ENCODE measurements at regions not wholly inside any gene's neighbourhood (a gene's known extent, or its start where the extent isn't known, plus 50 kb on each side); places are given as distances from the start of the nearest gene placed in this dataset.

DNA sequence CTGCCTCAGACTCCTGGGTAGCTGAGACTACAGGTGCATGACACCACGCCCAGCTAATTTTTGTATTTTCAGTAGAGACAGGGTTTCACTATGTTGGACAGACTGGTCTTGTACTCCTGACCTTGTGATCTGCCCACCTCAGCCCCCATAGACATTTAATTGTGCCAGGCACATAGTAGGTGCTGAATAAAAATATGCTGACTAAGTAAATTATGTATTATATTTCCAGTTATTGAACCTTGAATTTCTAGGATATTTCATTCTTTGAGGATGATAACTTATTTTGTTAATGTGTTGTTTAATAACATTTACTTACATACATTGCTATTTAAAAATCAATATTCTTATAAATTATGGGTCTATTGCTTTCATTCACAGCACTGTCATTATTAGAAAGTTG lies 190.4 kb upstream of the LRRTM4 start:
- Histone ChIP-seq H3K27me3 (ENCODE audit: control insufficient read depth, insufficient read depth, low read length) (no peaks in the 10 kb centered on the region), H3K4me2 (ENCODE audit: extremely low read depth, insufficient read depth, low read length) (no peak overlapping the region), H3K9me3 (ENCODE audit: control insufficient read depth, insufficient read depth, low read depth, low read length) (no peaks in the 10 kb centered on the region), H4K20me1 (ENCODE audit: control insufficient read depth, extremely low read depth, insufficient read depth, low read length) (no peaks in the 10 kb centered on the region), H3K79me2 (ENCODE audit: control insufficient read depth, insufficient read depth, low read length) (no peaks in the 10 kb centered on the region), H3K27ac (ENCODE audit: insufficient read depth, low read length) (no peak overlapping the region), H2AFZ (ENCODE audit: low read length) (no peak overlapping the region), H3K4me1 (ENCODE audit: control insufficient read depth, extremely low read depth, insufficient read depth, low read length) (no peaks in the 10 kb centered on the region), H3K4me3 (replicated peaks in 1 of 4; ENCODE audit: control extremely low read depth in 1 of 4, insufficient read depth in 1 of 4, low read depth in 3 of 4, low read length in 4 of 4) (no peak overlapping the region), H3K36me3 (ENCODE audit: control insufficient read depth, insufficient read depth, low read length) (no peaks in the 10 kb centered on the region), H3K9ac (ENCODE audit: insufficient read depth, low read length) (no peak overlapping the region)
- TF ChIP-seq, protein P1, sequence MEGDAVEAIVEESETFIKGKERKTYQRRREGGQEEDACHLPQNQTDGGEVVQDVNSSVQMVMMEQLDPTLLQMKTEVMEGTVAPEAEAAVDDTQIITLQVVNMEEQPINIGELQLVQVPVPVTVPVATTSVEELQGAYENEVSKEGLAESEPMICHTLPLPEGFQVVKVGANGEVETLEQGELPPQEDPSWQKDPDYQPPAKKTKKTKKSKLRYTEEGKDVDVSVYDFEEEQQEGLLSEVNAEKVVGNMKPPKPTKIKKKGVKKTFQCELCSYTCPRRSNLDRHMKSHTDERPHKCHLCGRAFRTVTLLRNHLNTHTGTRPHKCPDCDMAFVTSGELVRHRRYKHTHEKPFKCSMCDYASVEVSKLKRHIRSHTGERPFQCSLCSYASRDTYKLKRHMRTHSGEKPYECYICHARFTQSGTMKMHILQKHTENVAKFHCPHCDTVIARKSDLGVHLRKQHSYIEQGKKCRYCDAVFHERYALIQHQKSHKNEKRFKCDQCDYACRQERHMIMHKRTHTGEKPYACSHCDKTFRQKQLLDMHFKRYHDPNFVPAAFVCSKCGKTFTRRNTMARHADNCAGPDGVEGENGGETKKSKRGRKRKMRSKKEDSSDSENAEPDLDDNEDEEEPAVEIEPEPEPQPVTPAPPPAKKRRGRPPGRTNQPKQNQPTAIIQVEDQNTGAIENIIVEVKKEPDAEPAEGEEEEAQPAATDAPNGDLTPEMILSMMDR (conservative IDR thresholded peaks at IDR 0.05 in 1 of 2, IDR thresholded peaks at IDR 0.05 in 1 of 2; ENCODE audit: low read depth in 1 of 2, low read length in 2 of 2), result no peak
- TF ChIP-seq EZH2 (IDR thresholded peaks at IDR 0.05; ENCODE audit: low read length, missing control alignments), result no peak
- DNase-seq (ENCODE audit: low read depth in 2 of 2), result no peak

DNA sequence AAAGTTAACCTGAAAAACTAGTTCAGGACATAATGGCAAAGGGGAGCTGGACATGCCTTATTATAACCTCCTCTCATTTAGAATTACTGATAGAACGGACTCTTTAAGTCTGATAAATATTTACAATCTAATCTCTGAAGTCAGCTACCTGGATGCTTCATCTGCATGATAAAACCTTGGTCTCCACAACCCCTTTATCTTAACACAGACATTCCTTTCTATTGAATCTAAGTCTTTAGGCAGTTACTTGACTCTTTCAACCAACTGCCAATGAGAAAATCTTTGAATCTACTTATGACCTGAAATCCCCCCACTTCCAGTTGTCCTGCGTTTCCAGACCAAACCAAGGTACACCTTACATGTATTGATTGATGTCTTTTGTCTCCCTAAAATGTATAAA lies 191.2 kb upstream of the LRRTM4 start:
- H3K4me3 ChIP-seq (replicated peaks in 1 of 4; ENCODE audit: control extremely low read depth in 1 of 4, insufficient read depth in 1 of 4, low read depth in 3 of 4, low read length in 4 of 4), result no peak overlapping the region
- H3K27me3 ChIP-seq (ENCODE audit: control insufficient read depth, insufficient read depth, low read length), result no peaks in the 10 kb centered on the region
- TF ChIP-seq EZH2 (IDR thresholded peaks at IDR 0.05; ENCODE audit: low read length, missing control alignments), result no peak
- TF ChIP-seq, protein P1 (conservative IDR thresholded peaks at IDR 0.05 in 1 of 2, IDR thresholded peaks at IDR 0.05 in 1 of 2; ENCODE audit: low read depth in 1 of 2, low read length in 2 of 2), result no peak
- H3K4me1 ChIP-seq (ENCODE audit: control insufficient read depth, extremely low read depth, insufficient read depth, low read length), result no peaks in the 10 kb centered on the region
- no peaks in the 10 kb centered on the region for H3K36me3 ChIP-seq (ENCODE audit: control insufficient read depth, insufficient read depth, low read length)
- no peak overlapping the region for H3K27ac ChIP-seq (ENCODE audit: insufficient read depth, low read length)
- H3K9me3 ChIP-seq (ENCODE audit: control insufficient read depth, insufficient read depth, low read depth, low read length), result no peaks in the 10 kb centered on the region
- H3K9ac ChIP-seq (ENCODE audit: insufficient read depth, low read length), result no peak overlapping the region
- no peaks in the 10 kb centered on the region for H3K79me2 ChIP-seq (ENCODE audit: control insufficient read depth, insufficient read depth, low read length)
- DNase-seq (ENCODE audit: low read depth in 2 of 2), result no peak
- no peak overlapping the region for H3K4me2 ChIP-seq (ENCODE audit: extremely low read depth, insufficient read depth, low read length)
- H4K20me1 ChIP-seq (ENCODE audit: control insufficient read depth, extremely low read depth, insufficient read depth, low read length), result no peaks in the 10 kb centered on the region
- H2AFZ ChIP-seq (ENCODE audit: low read length), result no peak overlapping the region

DNA sequence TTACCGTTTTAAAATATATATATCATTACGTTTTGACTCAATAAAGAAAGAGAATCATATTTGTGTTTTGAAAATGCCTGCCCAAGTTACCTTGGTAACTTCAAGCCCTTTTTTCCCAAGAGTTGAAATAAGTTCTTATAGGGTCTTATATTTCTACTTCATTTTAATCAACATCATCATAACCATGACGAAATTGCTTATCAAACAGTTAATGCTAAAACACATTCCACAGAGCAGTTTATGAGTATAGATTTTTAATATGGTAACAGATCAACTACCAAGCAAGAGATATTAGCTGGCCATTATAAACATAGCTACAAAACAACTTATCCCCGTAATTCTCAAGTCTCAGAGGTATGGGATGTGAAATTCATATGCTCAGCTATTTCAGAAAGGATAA lies 197.9 kb upstream of the LRRTM4 start:
- no peaks in the 10 kb centered on the region for H4K20me1 ChIP-seq (ENCODE audit: control insufficient read depth, extremely low read depth, insufficient read depth, low read length)
- H3K27ac ChIP-seq (ENCODE audit: insufficient read depth, low read length), result no peak overlapping the region
- H3K27me3 ChIP-seq (ENCODE audit: control insufficient read depth, insufficient read depth, low read length), result no peaks in the 10 kb centered on the region
- no peaks in the 10 kb centered on the region for H3K4me1 ChIP-seq (ENCODE audit: control insufficient read depth, extremely low read depth, insufficient read depth, low read length)
- H3K4me2 ChIP-seq (ENCODE audit: extremely low read depth, insufficient read depth, low read length), result no peak overlapping the region
- no peaks in the 10 kb centered on the region for H3K9me3 ChIP-seq (ENCODE audit: control insufficient read depth, insufficient read depth, low read depth, low read length)
- TF ChIP-seq EZH2 (IDR thresholded peaks at IDR 0.05; ENCODE audit: low read length, missing control alignments), result no peak
- TF ChIP-seq, protein P1 (conservative IDR thresholded peaks at IDR 0.05 in 1 of 2, IDR thresholded peaks at IDR 0.05 in 1 of 2; ENCODE audit: low read depth in 1 of 2, low read length in 2 of 2), result no peak
- no peak overlapping the region for H2AFZ ChIP-seq (ENCODE audit: low read length)
- no peak overlapping the region for H3K4me3 ChIP-seq (replicated peaks in 1 of 4; ENCODE audit: control extremely low read depth in 1 of 4, insufficient read depth in 1 of 4, low read depth in 3 of 4, low read length in 4 of 4)
- H3K36me3 ChIP-seq (ENCODE audit: control insufficient read depth, insufficient read depth, low read length), result no peaks in the 10 kb centered on the region
- no peaks in the 10 kb centered on the region for H3K79me2 ChIP-seq (ENCODE audit: control insufficient read depth, insufficient read depth, low read length)
- no peak for DNase-seq (ENCODE audit: low read depth in 2 of 2)
- H3K9ac ChIP-seq (ENCODE audit: insufficient read depth, low read length), result no peak overlapping the region
